ENCODE measurements at regions not wholly inside any gene's neighbourhood (a gene's known extent, or its start where the extent isn't known, plus 50 kb on each side); places are given as distances from the start of the nearest gene placed in this dataset.
"Not testable (repeated sequence)": the region's sequence is repeated elsewhere in the genome, so short reads cannot be mapped to it uniquely, and the experiment has no call there.

DNA sequence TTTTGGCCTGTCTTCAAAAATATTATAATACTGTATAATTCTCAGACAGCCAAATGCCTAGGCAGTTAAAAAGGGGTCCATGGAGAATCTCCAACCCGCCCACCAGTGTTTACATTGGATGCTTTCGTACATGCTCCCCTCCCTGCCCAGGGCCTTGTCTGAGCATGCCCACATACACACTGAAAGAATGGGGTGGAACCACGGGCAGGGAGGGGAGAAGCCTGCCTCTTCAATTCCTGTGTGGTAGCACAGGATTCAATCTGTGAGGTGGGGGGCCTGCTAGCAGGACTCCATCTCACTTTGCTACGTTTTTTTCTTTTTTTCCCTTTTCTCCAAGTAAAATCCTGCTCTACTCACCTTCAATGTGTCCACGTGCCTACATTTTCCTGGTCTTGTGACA, 314.7 kb upstream of the GRAMD2B start:
- peak; percentile 25 for DNase-seq

- DNase-seq, result no peak
These were observed 308.1 kb upstream of the GRAMD2B start for GRCh38 chr5:126115059-126115629.

DNA sequence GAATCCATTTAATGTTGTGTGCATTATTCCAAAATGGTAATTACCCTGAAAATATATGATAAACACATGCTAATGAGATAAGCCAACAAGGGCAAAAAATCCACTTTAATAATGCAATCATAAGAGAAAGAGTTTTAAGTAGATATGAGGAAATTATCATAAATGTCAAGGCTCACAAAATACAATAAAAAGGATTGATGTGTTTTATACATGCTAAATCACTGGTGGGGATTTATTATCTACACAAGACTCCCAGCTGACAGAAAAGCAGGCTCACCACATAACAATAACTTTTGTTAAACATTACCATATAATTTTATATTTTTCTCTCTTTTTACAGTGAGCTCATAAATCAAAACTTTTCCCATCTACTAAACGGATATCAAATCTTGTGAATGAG, 306.2 kb upstream of the GRAMD2B start:
- DNase-seq, result no peak

DNA sequence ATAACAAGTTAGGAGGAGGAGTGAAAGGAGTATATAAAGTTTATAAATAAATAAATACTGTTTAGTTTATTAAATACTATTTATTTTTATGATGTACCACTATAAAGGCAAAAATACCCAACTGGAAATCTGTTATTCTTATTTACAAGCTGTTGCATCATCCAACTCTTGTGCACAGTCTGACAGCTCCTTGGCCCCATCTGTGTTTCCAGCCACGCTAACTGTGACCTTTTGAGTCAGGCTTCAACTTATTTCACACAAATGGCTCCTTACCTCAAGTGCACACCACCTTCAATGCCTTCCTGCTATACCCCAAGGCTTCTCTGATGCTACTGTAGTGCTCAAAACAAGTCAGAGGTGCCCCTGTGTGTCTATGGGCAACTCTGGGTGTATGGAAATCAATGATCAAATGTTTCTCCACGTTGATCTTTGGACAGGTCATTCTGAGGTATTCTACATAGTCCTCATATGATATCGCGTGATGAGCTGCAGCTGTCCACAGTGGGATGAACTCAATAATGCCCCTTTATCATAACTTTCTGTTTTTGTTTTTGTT, 303.2 kb upstream of the GRAMD2B start:
- DNase-seq, result no peak

DNA sequence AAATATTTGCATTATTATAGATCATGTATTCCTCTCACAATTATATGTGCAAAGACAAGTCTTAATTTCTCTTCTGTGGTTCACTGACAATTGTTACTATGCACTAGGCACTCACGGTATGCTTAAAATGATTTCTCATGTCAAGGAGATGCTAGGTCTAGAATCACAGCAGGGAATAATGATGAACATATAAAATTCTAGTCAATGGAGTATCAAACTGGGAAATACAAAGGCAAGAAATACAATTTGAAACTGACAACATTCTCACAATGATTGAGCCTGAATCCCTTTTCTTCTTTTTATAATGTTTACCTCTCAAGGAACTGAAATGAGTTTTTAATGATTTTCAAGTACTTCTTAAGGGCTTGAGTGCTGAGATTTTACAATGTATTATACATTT, 302.3 kb upstream of the GRAMD2B start:
- DNase-seq, result no peak

DNA sequence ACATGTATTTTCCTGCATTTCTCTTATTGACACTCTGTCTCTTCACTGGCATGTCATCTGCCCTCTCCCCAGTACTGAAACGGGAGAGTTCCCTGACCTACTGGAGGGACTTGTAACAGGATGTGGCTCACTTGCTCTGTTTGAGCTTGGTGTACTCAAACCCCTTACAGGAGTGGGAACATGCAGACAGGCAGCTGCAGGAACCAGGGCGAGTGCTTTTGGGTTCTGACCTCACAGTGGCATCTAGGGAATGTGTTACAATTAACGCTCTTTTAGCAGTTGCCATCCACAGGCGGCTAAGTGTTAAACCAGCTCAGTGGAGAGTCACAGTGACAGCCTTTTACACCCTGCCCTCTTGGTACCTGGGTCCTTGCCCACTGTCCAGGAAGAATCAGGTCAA, 300.3 kb upstream of the GRAMD2B start:
- no peak for DNase-seq

- DNase-seq, result no peak
These were observed 298.4 kb upstream of the GRAMD2B start for GRCh38 chr5:126124706-126125345.

GRCh38 chr5:126125407-126125806, 297.8 kb upstream of the GRAMD2B start:
- DNase-seq, result peak; percentile 15

GRCh38 chr5:126126574-126126973, 296.6 kb upstream of the GRAMD2B start:
- DNase-seq, result no peak

DNA sequence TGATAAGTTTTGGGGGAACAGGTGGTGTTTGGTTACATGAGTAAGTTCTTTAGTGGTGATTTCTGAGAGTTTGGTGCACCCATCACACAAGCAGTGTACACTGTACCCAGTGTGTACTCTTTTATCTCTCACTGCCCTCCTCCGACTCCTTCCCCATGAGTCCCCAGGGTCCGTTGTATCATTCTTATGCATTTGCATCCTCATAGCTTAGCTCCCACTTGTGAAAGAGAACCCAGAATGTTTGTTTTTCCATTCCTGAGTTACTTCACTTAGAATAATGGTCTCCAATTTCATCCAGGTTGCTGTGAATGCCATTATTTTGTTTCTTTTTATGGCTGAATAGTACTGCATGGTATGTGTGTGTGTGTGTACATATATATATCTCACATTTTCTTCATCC, 295.8 kb upstream of the GRAMD2B start:
- not testable (repeated sequence) for DNase-seq

DNA sequence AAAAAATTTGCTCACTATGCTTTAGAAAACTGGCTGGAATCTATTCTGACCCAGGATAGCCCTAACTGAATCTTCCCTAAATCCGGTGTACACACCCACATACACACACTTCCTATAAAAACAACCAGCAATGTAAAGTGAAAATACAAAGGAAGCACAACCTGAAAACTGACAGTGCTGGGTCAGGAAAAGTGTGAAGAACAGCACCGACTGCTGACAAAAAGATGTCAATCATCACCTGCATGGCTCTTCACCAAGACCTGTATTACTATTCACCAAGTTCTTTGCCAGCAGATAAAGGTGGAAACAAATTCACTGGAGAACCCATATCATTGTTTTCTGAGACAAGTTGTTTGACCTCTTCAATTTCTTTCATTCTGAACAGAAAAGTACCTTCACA, 293.8 kb upstream of the GRAMD2B start:
- DNase-seq, result no peak

GRCh38 chr5:126133424-126133823, 289.8 kb upstream of the GRAMD2B start:
- DNase-seq, result no peak

GRCh38 chr5:126137891-126138280, 285.3 kb upstream of the GRAMD2B start:
- no peak for DNase-seq

DNA sequence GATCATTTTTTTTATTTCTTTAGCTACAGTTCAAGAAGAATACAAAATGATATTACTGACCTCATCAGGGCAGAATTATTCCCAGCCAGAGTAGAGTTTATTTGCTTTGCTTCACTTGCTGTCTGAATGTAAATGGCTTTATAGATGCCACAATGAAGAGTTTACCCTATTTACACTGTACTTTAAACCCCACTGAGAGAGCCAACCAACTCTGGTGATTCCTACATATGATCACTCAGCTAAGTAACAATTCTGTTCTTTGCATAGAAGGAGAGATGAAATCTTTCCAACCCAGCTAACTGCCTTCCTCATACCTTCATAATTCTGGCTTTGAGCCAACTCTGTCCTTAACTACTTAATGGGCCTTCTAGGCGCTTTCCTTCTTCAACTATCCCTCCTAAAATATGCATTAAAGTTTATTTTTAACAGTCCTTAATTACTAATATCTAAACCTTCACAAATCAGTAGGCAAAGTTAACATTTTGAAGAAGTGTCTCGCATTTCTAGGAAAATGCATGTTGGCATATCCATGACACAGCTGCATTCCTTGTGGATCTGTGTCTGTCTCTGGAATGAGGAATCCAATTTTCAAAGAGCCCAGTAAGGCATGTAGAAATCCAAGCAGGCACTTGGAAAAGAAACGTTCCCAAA, 284.8 kb upstream of the GRAMD2B start:
- DNase-seq, result peak; percentile 62

- no peak for DNase-seq
These were observed 284.1 kb upstream of the GRAMD2B start for GRCh38 chr5:126139086-126139485.

GRCh38 chr5:126139773-126140172, 283.4 kb upstream of the GRAMD2B start:
- peak; percentile 64 for DNase-seq

DNA sequence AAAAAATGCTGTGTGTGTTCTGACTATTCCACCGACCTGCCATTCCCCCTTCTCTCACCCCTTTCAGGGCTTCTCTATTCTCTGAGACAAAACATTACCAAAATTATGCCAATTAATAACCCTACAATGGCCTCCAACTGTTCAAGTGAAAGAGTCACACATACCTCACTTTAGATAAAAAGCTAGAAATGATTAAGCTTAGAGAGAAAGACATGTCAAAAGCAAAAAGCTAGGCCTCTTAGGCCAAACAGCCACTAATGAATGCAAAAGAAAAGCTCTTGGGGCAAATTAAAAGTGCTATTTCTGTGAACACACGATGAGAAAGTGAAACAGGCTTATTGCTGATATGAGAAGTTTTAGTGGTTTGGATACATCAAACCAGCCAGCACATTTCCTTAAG, 279.6 kb upstream of the GRAMD2B start:
- no peak for DNase-seq

- DNase-seq, result not testable (repeated sequence)
These were observed 272.9 kb upstream of the GRAMD2B start for GRCh38 chr5:126150319-126150718.

GRCh38 chr5:126155298-126155697, 267.9 kb upstream of the GRAMD2B start:
- DNase-seq, result not testable (repeated sequence)

- DNase-seq, result no peak
These were observed 256.8 kb upstream of the GRAMD2B start for GRCh38 chr5:126166368-126166767.

- DNase-seq, result no peak
These were observed 254.4 kb upstream of the GRAMD2B start for GRCh38 chr5:126168785-126169184.

GRCh38 chr5:126171916-126172315, 251.3 kb upstream of the GRAMD2B start:
- no peak for DNase-seq

DNA sequence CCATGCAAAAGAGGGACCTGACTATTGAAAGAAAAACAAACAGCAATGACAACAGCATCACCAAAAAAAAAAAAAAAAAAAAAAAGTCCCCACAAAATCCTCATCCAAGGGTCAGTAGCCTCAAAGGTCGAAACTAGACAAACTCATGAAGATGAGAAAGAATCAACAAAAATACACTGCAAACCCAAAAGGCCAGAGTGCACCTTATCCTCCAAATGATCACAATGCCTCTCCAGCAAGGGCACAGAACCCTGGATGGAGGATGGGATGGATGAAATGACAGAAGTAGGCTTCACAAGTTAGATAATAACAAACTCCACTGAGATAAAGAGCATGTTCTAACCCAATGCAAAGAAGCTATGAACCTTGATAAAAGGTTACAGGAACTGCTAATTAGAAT, 250.4 kb upstream of the GRAMD2B start:
- no peak for DNase-seq

DNA sequence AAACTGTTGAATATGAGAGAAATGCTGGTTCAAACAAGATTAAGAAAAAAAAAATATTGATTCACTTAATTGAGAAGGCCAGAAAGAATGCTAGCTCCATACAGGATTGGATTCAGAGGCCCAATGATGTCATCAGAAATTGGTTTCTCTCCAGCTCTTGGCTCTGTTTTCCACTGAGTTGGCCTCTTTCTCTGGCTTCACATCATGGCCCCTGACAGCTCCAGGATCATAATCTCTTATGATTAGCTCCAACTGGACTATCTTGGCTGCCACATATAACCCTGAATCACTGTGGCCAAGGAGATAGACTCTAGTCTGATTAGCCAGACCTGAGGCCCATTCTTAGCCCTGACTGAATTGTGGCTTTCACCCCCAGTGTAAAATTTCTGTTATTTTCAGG, 244.7 kb upstream of the GRAMD2B start:
- DNase-seq, result peak; percentile 88

Measured in tongue (tissue), 1 donor.